ENCODE measurements at regions not wholly inside any gene's neighbourhood (a gene's known extent, or its start where the extent isn't known, plus 50 kb on each side); places are given as distances from the start of the nearest gene placed in this dataset.

- no peak overlapping the region for H3K4me3 Mint-ChIP-seq
- H3K27me3 Mint-ChIP-seq, result no peaks in the 10 kb centered on the region
- H3K27ac Mint-ChIP-seq, result no peak overlapping the region
- no peaks in the 10 kb centered on the region for H3K36me3 Mint-ChIP-seq
- no peaks in the 10 kb centered on the region for H3K4me1 Mint-ChIP-seq
- peaks cover 3 to 9% (median 9%) of the 10 kb centered on the region in 3 donors for H3K9me3 Mint-ChIP-seq
These were observed 2021.6 kb downstream of the TP53TG3F start for GRCh38 chr16:35480988-35481387.

GRCh38 chr16:35485915-35486314 is 2026.5 kb downstream of the TP53TG3F start:
- Mint-ChIP-seq H3K4me3 (no peak overlapping the region), H3K27ac (no peak overlapping the region), H3K36me3 (no peaks in the 10 kb centered on the region), H3K27me3 (no peaks in the 10 kb centered on the region), H3K9me3 (peaks cover 5 to 12% (median 12%) of the 10 kb centered on the region in 3 donors), H3K4me1 (no peaks in the 10 kb centered on the region)

DNA sequence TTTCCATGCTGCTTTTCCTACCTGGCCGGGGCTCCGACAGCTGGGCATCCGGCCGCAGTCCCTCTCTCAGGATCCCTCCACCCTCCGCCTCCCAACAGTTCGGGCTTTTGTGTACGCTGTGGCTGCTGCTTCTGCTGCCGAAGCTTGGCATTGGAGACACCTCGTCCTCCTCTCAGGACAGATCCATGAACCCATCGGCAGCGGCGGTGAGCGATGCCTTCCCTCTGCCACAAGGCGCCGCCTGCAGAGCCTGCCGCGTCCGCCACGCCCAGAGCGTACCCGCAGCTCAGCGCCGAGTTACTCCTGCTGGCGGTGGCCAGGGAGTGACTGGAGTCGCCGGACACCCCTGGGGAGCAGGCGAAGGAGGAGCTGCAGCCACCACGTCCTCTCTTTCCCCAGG is 2032.8 kb downstream of the TP53TG3F start:
- peaks cover 9 to 26% (median 14%) of the 10 kb centered on the region in 3 donors for H3K9me3 Mint-ChIP-seq
- peaks cover 1% of the 10 kb centered on the region for H3K36me3 Mint-ChIP-seq
- no peaks in the 10 kb centered on the region for H3K4me1 Mint-ChIP-seq
- H3K27ac Mint-ChIP-seq, result no peak overlapping the region
- H3K4me3 Mint-ChIP-seq, result no peak overlapping the region
- no peaks in the 10 kb centered on the region for H3K27me3 Mint-ChIP-seq

DNA sequence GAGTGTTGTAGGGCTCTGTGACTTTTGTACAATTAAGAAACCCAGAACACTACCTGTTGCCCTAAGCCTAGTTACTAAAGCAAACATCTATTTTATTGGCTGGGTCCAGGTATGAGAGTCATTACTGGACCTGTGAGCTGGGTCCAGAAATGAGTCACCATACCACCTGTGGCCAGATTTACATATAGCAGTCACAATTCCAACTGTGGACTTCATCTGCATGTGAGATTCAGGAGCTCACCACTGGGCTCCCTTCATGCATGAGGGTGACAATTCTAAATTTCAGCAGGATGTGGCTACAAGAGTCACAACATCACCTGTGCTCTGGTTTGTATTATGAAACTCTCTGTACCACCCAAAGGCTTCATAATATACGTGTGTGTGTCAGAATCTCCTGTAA is 2038.0 kb downstream of the TP53TG3F start:
- Mint-ChIP-seq H3K27ac (no peak overlapping the region), H3K4me3 (no peak overlapping the region), H3K9me3 (peaks cover 7 to 26% (median 8%) of the 10 kb centered on the region in 3 donors), H3K4me1 (no peaks in the 10 kb centered on the region), H3K36me3 (peaks cover 1% of the 10 kb centered on the region), H3K27me3 (no peaks in the 10 kb centered on the region)

DNA sequence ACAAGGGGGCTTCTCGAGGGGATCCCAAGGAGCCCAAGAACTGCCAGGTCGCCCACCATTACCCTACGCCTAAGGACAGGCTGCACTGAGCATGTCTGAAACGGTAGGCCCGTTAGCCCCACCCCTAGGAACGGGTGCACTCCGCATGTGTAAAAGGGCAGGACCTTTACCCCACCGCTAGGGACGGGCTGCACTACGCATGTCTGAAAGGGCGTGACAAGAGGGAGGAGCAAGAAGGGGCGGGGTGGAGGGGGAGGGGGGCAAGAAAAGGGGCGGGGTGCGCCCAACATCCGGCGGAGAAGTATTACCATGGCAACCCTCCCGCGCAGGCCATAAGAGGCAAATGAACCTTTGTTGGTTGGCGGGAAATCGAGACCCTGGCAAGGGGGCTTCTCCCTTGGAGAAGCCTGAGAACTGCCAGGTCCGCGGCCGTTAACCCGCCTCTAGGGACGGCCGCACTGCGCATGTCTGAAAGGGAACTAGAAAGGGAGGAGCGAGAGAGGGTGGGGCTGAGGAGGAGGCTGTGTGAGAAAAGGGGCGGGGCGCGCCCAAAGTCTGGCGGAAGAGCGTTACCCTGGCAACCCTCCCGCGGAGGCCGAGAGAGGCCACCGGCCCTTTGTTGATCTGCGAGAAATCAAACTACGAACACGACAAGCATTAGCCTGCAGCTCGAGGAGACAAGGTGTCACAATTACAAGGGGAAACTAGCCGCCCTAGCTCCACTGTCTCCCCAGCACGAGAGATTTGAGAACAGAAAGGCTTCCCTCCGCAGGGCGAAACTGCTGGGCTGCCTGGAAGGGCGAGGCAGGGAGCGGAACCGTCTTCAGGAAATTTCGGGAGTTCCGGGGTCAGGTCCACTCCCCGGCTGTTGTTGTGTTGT is 2046.8 kb downstream of the TP53TG3F start:
- peaks cover 4 to 10% (median 4%) of the 10 kb centered on the region in 3 donors for H3K9me3 Mint-ChIP-seq
- no peaks in the 10 kb centered on the region for H3K27me3 Mint-ChIP-seq
- H3K27ac Mint-ChIP-seq, result no peak overlapping the region
- no peaks in the 10 kb centered on the region for H3K36me3 Mint-ChIP-seq
- no peak overlapping the region for H3K4me3 Mint-ChIP-seq
- H3K4me1 Mint-ChIP-seq, result no peaks in the 10 kb centered on the region

DNA sequence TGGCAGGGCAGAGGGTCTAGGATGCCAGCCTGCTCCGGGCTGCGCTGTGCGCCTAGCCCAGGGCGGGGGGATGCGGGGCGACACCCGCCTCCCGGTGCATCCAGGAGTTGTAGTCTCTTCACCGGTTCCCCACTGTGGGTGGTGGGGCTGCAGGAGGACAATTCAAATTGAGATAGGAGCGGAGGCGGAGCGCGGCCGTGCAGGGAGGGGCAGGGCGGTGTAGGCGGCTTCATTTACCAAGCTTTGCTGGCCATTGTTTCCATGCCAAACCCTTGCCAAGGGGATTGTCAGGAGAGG is 2047.4 kb downstream of the TP53TG3F start:
- Mint-ChIP-seq H3K9me3 (peaks cover 4 to 10% (median 7%) of the 10 kb centered on the region in 3 donors), H3K4me3 (no peak overlapping the region), H3K27me3 (no peaks in the 10 kb centered on the region), H3K27ac (no peak overlapping the region), H3K4me1 (no peaks in the 10 kb centered on the region), H3K36me3 (no peaks in the 10 kb centered on the region)

DNA sequence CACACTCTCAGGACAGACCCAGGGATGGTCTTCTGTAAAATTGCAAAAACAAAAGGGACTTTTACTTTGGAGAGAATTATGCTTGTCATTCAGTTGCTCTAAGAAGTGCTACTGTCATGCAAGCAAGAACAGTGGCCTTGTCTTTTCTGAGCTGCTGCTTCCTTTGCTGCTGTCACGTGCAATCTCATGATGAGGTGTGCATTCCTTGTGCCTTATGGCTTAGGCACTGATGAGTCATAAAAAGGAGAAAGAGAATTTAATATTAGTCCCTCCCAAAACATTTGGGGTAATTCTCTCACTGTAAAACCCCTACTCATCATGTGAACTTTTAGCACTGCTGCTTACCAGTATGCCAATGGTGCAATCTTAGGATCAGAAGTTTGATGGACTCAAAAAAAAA is 2051.3 kb downstream of the TP53TG3F start:
- peaks cover 4 to 16% (median 7%) of the 10 kb centered on the region in 3 donors for H3K9me3 Mint-ChIP-seq
- H3K4me3 Mint-ChIP-seq, result no peak overlapping the region
- no peaks in the 10 kb centered on the region for H3K36me3 Mint-ChIP-seq
- H3K27me3 Mint-ChIP-seq, result no peaks in the 10 kb centered on the region
- no peaks in the 10 kb centered on the region for H3K4me1 Mint-ChIP-seq
- H3K27ac Mint-ChIP-seq, result no peak overlapping the region

DNA sequence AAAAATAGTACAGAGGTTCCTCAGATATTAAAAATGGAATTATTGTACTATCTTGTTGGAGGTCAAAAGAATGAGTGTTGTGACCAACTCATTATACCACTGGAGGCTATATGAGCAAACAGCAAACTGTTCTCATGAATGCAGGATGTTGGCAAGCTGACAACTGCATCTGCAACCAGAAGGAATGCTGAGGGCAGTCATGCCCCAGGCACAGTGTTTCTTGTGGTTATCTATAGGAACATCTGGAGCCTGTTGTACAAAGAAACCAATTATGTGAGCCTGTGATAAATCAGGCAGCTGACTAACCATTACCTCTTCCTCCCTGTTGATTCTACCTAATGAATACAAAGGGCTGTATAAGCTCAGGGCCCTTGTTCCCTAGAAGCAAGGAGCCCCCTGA is 2057.1 kb downstream of the TP53TG3F start:
- Mint-ChIP-seq H3K4me1 (no peaks in the 10 kb centered on the region), H3K36me3 (no peaks in the 10 kb centered on the region), H3K9me3 (peaks cover 2 to 12% (median 8%) of the 10 kb centered on the region in 3 donors), H3K27me3 (no peaks in the 10 kb centered on the region), H3K27ac (no peak overlapping the region), H3K4me3 (no peak overlapping the region)

- H3K4me1 Mint-ChIP-seq, result no peaks in the 10 kb centered on the region
- H3K9me3 Mint-ChIP-seq, result peaks cover 2 to 12% (median 10%) of the 10 kb centered on the region in 3 donors
- H3K36me3 Mint-ChIP-seq, result no peaks in the 10 kb centered on the region
- no peaks in the 10 kb centered on the region for H3K27me3 Mint-ChIP-seq
- H3K27ac Mint-ChIP-seq, result no peak overlapping the region
- H3K4me3 Mint-ChIP-seq, result no peak overlapping the region
These were observed 2057.6 kb downstream of the TP53TG3F start for GRCh38 chr16:35516971-35517370.

DNA sequence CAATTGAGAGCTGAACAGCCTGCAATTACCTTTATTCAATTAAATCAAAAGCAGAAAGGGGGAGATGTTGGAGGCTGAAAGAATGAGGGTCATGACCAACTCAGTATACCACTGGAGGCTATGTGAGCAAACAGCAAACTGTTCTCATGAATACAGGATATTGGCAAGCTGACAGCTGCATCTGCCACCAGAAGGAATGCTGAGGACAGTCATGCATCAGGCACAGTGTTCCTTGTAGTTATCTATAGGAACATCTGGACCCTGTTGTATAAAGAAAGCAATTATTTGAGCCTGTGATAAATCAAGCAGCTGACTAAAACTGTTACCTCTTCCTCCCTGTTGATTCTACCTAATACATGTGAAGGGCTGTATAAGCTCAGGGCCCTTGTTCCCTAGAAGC is 2064.6 kb downstream of the TP53TG3F start:
- Mint-ChIP-seq H3K36me3 (no peaks in the 10 kb centered on the region), H3K4me1 (peaks cover 0 to 1% (median 0%) of the 10 kb centered on the region in 3 donors), H3K9me3 (peaks cover 0 to 15% (median 9%) of the 10 kb centered on the region in 3 donors), H3K27me3 (no peaks in the 10 kb centered on the region), H3K27ac (no peak overlapping the region), H3K4me3 (no peak overlapping the region)

DNA sequence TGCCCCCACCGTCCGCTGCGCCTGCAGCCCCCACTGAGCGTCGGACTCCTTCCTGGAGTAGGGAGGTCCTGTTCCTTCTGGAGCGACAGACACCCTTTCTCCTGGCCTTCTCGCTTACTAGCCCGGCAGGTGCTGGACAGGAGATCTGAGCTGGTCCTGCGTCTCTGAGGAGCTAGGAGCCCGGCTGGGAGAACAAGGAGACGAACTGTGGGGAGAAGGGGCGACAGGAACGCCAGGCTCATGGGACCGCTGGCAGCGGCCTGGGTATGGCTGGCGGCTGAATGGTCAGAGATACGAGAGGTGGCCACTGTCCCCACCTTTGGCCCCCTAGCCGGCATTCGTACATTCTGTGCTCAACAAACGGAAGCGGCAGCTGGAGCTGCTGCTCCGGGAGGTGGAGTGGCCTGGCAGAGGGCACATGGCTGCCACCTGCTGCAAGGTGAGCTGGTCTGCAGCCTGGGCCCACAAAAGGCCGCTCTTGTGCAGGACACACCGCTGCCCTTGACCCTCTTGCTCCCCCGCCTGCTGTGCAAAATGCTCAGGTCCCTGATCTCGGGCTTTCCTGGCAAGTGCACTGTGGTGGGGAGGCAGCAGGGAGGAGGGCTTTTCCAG is 2066.7 kb downstream of the TP53TG3F start:
- H3K4me1 Mint-ChIP-seq, result peaks cover 0 to 1% (median 0%) of the 10 kb centered on the region in 3 donors
- no peak overlapping the region for H3K4me3 Mint-ChIP-seq
- H3K9me3 Mint-ChIP-seq, result peaks cover 0 to 15% (median 10%) of the 10 kb centered on the region in 3 donors
- H3K27me3 Mint-ChIP-seq, result no peaks in the 10 kb centered on the region
- H3K36me3 Mint-ChIP-seq, result no peaks in the 10 kb centered on the region
- H3K27ac Mint-ChIP-seq, result no peak overlapping the region

- Mint-ChIP-seq H3K4me3 (no peak overlapping the region), H3K27me3 (no peaks in the 10 kb centered on the region), H3K4me1 (no peaks in the 10 kb centered on the region), H3K9me3 (peaks cover 0 to 3% (median 0%) of the 10 kb centered on the region in 3 donors), H3K27ac (no peak overlapping the region), H3K36me3 (no peaks in the 10 kb centered on the region)
These were observed 2073.2 kb downstream of the TP53TG3F start for GRCh38 chr16:35532576-35532975.

- Mint-ChIP-seq H3K36me3 (no peaks in the 10 kb centered on the region), H3K4me1 (no peaks in the 10 kb centered on the region), H3K4me3 (no peak overlapping the region), H3K27me3 (no peaks in the 10 kb centered on the region), H3K27ac (no peak overlapping the region), H3K9me3 (peaks cover 0 to 3% (median 1%) of the 10 kb centered on the region in 3 donors)
These were observed 2074.3 kb downstream of the TP53TG3F start for GRCh38 chr16:35533683-35534082.

DNA sequence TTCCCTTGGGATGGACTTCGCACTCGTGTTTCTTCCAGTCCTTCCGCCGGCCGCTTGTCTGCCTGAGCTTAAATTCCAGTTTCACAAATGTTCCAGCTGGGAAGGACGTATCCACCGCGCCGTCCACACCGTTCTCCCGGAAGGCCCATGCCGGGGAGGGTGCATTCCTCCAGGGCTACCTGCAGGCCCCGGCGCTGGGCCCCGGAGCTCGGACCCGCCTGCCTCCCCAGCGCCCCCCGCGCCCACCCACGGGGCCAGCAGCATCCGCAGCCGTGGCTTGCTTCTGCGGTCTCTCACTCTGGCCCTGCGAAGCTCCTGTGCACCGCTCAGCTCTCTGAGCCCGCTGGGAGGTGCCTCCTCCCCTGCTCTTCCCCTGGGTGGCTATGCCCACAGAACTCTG is 2084.1 kb downstream of the TP53TG3F start:
- H3K27me3 Mint-ChIP-seq, result no peaks in the 10 kb centered on the region
- peaks cover 0 to 9% (median 2%) of the 10 kb centered on the region in 3 donors for H3K9me3 Mint-ChIP-seq
- H3K4me3 Mint-ChIP-seq, result no peak overlapping the region
- no peaks in the 10 kb centered on the region for H3K36me3 Mint-ChIP-seq
- no peaks in the 10 kb centered on the region for H3K4me1 Mint-ChIP-seq
- H3K27ac Mint-ChIP-seq, result no peak overlapping the region

DNA sequence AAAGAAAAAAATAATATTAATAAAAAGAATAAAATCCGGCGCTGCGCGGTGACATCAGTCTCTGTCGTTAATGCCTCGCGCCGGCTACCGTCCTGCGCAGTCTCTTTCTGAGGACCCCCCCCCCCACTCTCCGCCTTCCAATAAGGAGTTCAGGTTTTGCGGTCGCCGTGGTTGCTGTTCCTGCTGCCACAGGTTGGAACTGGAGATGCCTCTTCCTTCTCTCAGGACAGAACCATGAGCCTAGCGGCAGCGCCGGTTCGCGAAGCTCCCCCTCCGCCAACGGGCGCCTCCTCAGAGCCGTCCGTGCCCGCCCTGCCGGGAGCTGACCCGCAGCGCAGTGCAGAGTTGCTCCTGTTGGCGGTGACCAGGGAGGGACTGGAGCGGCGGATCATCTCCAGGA is 2093.4 kb downstream of the TP53TG3F start:
- H3K4me1 Mint-ChIP-seq, result no peaks in the 10 kb centered on the region
- H3K27ac Mint-ChIP-seq, result no peak overlapping the region
- H3K9me3 Mint-ChIP-seq, result peaks cover 4 to 9% (median 4%) of the 10 kb centered on the region in 3 donors
- no peaks in the 10 kb centered on the region for H3K27me3 Mint-ChIP-seq
- H3K36me3 Mint-ChIP-seq, result no peaks in the 10 kb centered on the region
- no peak overlapping the region for H3K4me3 Mint-ChIP-seq

- H3K36me3 Mint-ChIP-seq, result no peaks in the 10 kb centered on the region
- no peak overlapping the region for H3K27ac Mint-ChIP-seq
- no peaks in the 10 kb centered on the region for H3K4me1 Mint-ChIP-seq
- no peaks in the 10 kb centered on the region for H3K27me3 Mint-ChIP-seq
- H3K4me3 Mint-ChIP-seq, result no peak overlapping the region
- H3K9me3 Mint-ChIP-seq, result peaks cover 4 to 11% (median 6%) of the 10 kb centered on the region in 3 donors
These were observed 2098.3 kb downstream of the TP53TG3F start for GRCh38 chr16:35557731-35558130.

All from IgD-negative memory B cell (primary cell).